ENCODE measurements at regions not wholly inside any gene's neighbourhood (a gene's known extent, or its start where the extent isn't known, plus 50 kb on each side); places are given as distances from the start of the nearest gene placed in this dataset.

DNA sequence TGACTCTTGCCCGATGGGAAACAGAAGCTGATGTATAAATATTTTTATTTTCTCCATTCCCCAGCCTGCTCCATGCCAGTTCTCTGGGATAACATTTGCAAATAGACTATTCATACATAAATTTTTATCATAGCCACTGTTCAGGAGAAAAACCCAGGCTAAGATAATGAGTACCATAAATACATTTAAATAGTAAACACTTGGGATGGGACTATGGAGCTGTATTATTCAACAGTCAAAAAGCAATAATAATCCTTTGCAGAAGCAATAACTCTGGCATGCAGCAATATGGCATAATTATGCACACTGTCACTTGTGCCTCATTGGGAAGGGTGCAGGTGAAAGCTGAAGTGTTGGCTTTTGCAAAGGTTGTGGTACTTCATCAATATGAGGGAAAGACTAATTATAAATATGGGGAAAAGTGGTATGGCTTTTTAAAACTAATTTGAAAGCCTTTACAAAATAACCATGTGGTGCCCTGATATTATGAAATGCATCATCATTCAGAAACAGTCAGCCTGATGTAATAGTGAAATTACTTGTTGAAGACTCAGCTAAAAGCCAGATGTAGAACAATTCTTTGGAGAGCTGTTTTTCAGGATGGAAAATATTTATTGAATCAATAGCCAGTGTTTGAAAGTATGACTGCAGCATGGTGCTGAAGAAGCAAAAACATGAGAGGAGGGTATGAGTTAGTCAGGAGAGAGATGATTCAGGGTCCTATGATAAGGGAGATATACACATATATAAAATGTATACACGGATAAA lies 2476.7 kb downstream of the PCDH9 start:
- TF ChIP-seq ZNF274 (IDR thresholded peaks at IDR 0.05; ENCODE audit: low read depth, low read length) (no peak), SUZ12 (IDR thresholded peaks at IDR 0.05; ENCODE audit: extremely low read depth, insufficient read depth, insufficient read length) (no peak)
